Caco-2 (cell line): ENCODE measurements at regions not wholly inside any gene's neighbourhood (a gene's known extent, or its start where the extent isn't known, plus 50 kb on each side); places are given as distances from the start of the nearest gene placed in this dataset.
"Not testable (repeated sequence)": the region's sequence is repeated elsewhere in the genome, so short reads cannot be mapped to it uniquely, and the experiment has no call there.

Experiments used
- BruUV-seq: library from RNA; stranded (reverse); fragments of 400-500 nt; replicated peaks from 2 replicates; lab custom pipeline; 2021; lab: Mats Ljungman, UMichigan
- CTCF ChIA-PET: fragments of 300-600 bp; sonication (Branson Sonifier 250); formaldehyde crosslinking; loops from one replicate; lab custom pipeline; 2022; ENCODE audit warnings: antibody characterized with exemption; lab: Charles Lee
- POLR2A ChIA-PET: fragments of 300-600 bp; sonication (Branson Sonifier 250); formaldehyde crosslinking; loops from one replicate; lab custom pipeline; 2022; ENCODE audit warnings: antibody characterized with exemption; lab: Charles Lee
- DNase-seq, 2 experiments: peaks; one replicate each; pipeline versions ENCODE4 v3.0.0 to v3.0.0-alpha.2; 2020 to 2022
- H3K27me3 ChIP-seq: replicated peaks from 2 replicates; pipeline ENCODE4 v1.6.0; 2011; ENCODE audit warnings: low read length; ENCODE audit not compliant: control insufficient read depth, insufficient read depth
- H3K36me3 ChIP-seq: 2 replicates; pipeline ENCODE4 v1.5.1; 2011; ENCODE audit warnings: low read length; ENCODE audit not compliant: control insufficient read depth, insufficient read depth
- H3K4me1 ChIP-seq: fragments of 250-450 bp; sonication (Bioruptor Pico); 2 replicates; pipeline ENCODE4 v1.5.1; 2020; ENCODE audit warnings: mild to moderate bottlenecking
- H3K4me3 ChIP-seq: 2 replicates; pipeline ENCODE4 v1.5.1; 2011; ENCODE audit warnings: low read depth, mild to moderate bottlenecking, control low read depth, low read length
- H3K9me3 ChIP-seq: fragments of 250-450 bp; sonication (Bioruptor Pico); 2 replicates; pipeline ENCODE4 v1.5.1; 2020; ENCODE audit warnings: mild to moderate bottlenecking, moderate library complexity
- H3K27ac Mint-ChIP-seq: one replicate; pipeline ENCODE4 v1.8.0; 2022; ENCODE audit warnings: mixed read lengths; ENCODE audit not compliant: unreplicated experiment
- H3K27me3 Mint-ChIP-seq: one replicate; pipeline ENCODE4 v1.8.0; 2022; ENCODE audit warnings: mixed read lengths; ENCODE audit not compliant: insufficient read depth, unreplicated experiment
- H3K36me3 Mint-ChIP-seq: one replicate; pipeline ENCODE4 v1.8.0; 2022; ENCODE audit warnings: mild to moderate bottlenecking, mixed read lengths; ENCODE audit not compliant: insufficient read depth, unreplicated experiment
- H3K4me1 Mint-ChIP-seq: one replicate; pipeline ENCODE4 v1.8.0; 2022; ENCODE audit warnings: low read depth, mixed read lengths; ENCODE audit not compliant: unreplicated experiment
- H3K4me3 Mint-ChIP-seq: one replicate; pipeline ENCODE4 v1.8.0; 2022; ENCODE audit warnings: mild to moderate bottlenecking, moderate library complexity, mixed read lengths; ENCODE audit not compliant: unreplicated experiment
- H3K9me3 Mint-ChIP-seq: one replicate; pipeline ENCODE4 v1.8.0; 2022; ENCODE audit warnings: mixed read lengths; ENCODE audit not compliant: unreplicated experiment
- intact Hi-C: fragments of 100-400 bp; cut with micrococcal nuclease; formaldehyde crosslinking; loops from one replicate; pipeline ENCODE4 v1.10.0; 2022; ENCODE audit not compliant: unreplicated experiment
- TF ChIP-seq, protein P1 (sequence below), 2 experiments: fragments of 200-600 bp in 1 of 2; IDR thresholded peaks; 1 replicate in 1 of 2; 2 replicates in 1 of 2; pipeline versions ENCODE4 v1.5.1 to v1.8.0; 2011 to 2022; ENCODE audit warnings: antibody characterized with exemption in 1 of 2, control low read depth in 1 of 2, inconsistent platforms in 1 of 2, low read depth in 1 of 2, low read length in 1 of 2, mild to moderate bottlenecking in 1 of 2, moderate library complexity in 1 of 2; ENCODE audit not compliant: insufficient read depth in 1 of 2, severe bottlenecking in 1 of 2, unreplicated experiment in 1 of 2

DNA sequence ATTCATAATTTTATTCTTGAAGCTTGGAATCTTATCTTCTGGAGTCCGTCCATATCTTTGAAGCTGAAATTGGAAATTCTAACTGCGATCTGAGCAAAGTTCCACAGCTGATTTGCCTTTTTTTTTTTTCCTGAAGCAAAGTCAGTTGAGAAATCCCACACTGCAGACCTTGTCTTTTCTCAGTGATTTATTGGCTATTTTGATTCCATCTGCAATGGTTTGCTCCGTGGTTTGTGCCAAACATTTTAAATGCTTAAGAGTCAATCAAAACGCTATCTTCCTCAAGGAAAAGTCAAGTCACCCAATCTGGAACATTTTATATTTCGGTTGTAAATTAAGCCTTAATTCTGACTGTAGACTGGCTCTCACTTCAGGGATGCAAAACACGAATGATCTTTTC is 88.2 kb upstream of the GRIK1 start:
- POLR2A ChIA-PET: no interaction called here
- Mint-ChIP-seq H3K4me1 (no peaks in the 10 kb centered on the region), H3K27ac (no peak overlapping the region), H3K4me3 (no peak overlapping the region), H3K9me3 (no peaks in the 10 kb centered on the region), H3K27me3 (peaks cover 7% of the 10 kb centered on the region), H3K36me3 (no peaks in the 10 kb centered on the region)
- intact Hi-C loops: no loop called here
- H3K4me3 ChIP-seq: no peak overlapping the region
- BruUV-seq: no TSS peak
- CTCF ChIA-PET: no interaction called here
- H3K4me1 ChIP-seq: no peaks in the 10 kb centered on the region
- TF ChIP-seq, protein P1, sequence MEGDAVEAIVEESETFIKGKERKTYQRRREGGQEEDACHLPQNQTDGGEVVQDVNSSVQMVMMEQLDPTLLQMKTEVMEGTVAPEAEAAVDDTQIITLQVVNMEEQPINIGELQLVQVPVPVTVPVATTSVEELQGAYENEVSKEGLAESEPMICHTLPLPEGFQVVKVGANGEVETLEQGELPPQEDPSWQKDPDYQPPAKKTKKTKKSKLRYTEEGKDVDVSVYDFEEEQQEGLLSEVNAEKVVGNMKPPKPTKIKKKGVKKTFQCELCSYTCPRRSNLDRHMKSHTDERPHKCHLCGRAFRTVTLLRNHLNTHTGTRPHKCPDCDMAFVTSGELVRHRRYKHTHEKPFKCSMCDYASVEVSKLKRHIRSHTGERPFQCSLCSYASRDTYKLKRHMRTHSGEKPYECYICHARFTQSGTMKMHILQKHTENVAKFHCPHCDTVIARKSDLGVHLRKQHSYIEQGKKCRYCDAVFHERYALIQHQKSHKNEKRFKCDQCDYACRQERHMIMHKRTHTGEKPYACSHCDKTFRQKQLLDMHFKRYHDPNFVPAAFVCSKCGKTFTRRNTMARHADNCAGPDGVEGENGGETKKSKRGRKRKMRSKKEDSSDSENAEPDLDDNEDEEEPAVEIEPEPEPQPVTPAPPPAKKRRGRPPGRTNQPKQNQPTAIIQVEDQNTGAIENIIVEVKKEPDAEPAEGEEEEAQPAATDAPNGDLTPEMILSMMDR (IDR thresholded peaks at IDR 0.05; ENCODE audit: insufficient read depth in 1 of 2, low read depth in 1 of 2, low read length in 1 of 2, severe bottlenecking in 1 of 2, unreplicated experiment in 1 of 2): no peak
- H3K9me3 ChIP-seq: no peaks in the 10 kb centered on the region
- H3K36me3 ChIP-seq: no peaks in the 10 kb centered on the region
- H3K27me3 ChIP-seq: no peaks in the 10 kb centered on the region
- no peak for DNase-seq

DNA sequence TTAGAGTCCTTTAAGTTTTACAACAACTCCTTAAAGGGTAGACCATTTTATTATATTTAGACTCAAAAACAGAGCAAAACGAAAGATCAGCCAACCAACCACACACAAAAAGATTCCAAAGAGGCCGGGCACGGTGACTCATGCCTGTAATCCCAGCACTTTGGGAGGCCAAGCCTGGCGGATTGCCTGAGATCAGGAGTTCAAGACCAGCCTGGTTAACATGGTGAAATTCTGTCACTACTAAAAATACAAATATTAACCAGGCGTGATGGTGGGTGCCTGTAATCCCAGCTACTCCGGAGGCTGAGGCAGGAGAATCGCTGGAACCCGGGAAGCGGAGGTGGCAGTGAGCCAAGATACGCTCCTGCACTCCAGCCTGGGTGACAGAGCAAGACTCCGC is 83.3 kb upstream of the GRIK1 start:
- H3K4me3 ChIP-seq, H3K9me3 Mint-ChIP-seq, BruUV-seq, H3K27me3 ChIP-seq, H3K4me1 Mint-ChIP-seq, H3K27ac Mint-ChIP-seq, H3K4me3 Mint-ChIP-seq, intact Hi-C loops, DNase-seq, H3K4me1 ChIP-seq, POLR2A ChIA-PET, H3K9me3 ChIP-seq, H3K36me3 ChIP-seq, CTCF ChIA-PET, H3K36me3 Mint-ChIP-seq: not testable (repeated sequence)
- peaks cover 13% of the 10 kb centered on the region for H3K27me3 Mint-ChIP-seq

DNA sequence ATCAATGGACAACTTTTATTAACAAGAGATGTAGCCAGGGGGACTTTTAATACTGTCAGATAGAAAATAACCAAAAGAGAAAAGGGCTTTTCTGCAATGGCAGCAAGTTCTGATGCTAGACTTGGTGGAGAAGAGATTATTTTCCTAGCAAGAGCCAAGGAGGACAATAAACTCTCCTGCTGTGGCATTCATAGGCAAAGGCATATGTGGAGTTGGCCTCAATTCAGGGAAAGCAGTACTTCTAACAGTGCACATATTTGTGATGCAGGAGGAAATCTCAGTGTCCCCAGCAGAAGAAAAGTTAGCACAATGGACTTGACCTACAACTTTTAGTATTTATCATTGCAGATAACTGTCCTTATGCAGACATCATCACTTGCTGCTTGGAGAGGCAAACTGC is 75.1 kb upstream of the GRIK1 start:
- Histone ChIP-seq H3K36me3 (no peaks in the 10 kb centered on the region), H3K9me3 (no peaks in the 10 kb centered on the region), H3K4me1 (no peaks in the 10 kb centered on the region), H3K4me3 (no peak overlapping the region), H3K27me3 (no peaks in the 10 kb centered on the region)
- H3K27me3 Mint-ChIP-seq: peaks cover 8% of the 10 kb centered on the region
- intact Hi-C loops: no loop called here
- peaks cover 9% of the 10 kb centered on the region for H3K9me3 Mint-ChIP-seq
- TF ChIP-seq, protein P1 (IDR thresholded peaks at IDR 0.05; ENCODE audit: insufficient read depth in 1 of 2, low read depth in 1 of 2, low read length in 1 of 2, severe bottlenecking in 1 of 2, unreplicated experiment in 1 of 2): no peak
- CTCF ChIA-PET: no interaction called here
- no peak for DNase-seq
- H3K27ac Mint-ChIP-seq: no peak overlapping the region
- POLR2A ChIA-PET: no interaction called here
- BruUV-seq: no TSS peak
- no peak overlapping the region for H3K4me3 Mint-ChIP-seq
- H3K4me1 Mint-ChIP-seq: no peaks in the 10 kb centered on the region
- H3K36me3 Mint-ChIP-seq: no peaks in the 10 kb centered on the region

DNA sequence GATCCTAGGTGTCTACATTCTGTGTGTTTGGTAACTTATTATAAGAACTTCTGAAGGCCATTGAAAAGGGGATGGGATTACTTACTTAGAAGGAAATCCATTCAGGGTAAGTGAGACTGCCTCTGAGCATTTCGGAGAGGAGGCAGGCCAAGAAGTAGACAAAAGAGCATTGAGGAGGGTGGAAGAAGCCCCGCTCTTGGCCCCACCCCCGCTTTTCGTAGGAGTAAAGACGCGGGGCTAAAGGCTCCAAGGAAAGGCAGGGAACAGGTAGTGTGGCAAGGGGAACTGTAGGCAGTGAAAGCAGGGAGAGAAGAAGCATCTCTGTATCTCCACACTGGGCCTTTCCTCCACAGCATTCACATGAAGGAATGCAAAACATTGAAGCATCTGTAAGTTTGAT is 51.8 kb upstream of the GRIK1 start:
- intact Hi-C loops: no loop called here
- Mint-ChIP-seq H3K4me3 (no peak overlapping the region), H3K27me3 (peaks cover 19% of the 10 kb centered on the region), H3K27ac (no peak overlapping the region), H3K36me3 (no peaks in the 10 kb centered on the region), H3K9me3 (peaks cover 14% of the 10 kb centered on the region), H3K4me1 (no peaks in the 10 kb centered on the region)
- Histone ChIP-seq H3K4me3 (no peak overlapping the region), H3K36me3 (no peaks in the 10 kb centered on the region), H3K9me3 (no peaks in the 10 kb centered on the region), H3K27me3 (no peaks in the 10 kb centered on the region), H3K4me1 (no peaks in the 10 kb centered on the region)
- BruUV-seq: no TSS peak
- TF ChIP-seq, protein P1 (IDR thresholded peaks at IDR 0.05; ENCODE audit: insufficient read depth in 1 of 2, low read depth in 1 of 2, low read length in 1 of 2, severe bottlenecking in 1 of 2, unreplicated experiment in 1 of 2): no peak
- CTCF ChIA-PET: no interaction called here
- no peak for DNase-seq
- POLR2A ChIA-PET: no interaction called here
